Mammary epithelial cell (primary cell): ENCODE measurements at regions not wholly inside any gene's neighbourhood (a gene's known extent, or its start where the extent isn't known, plus 50 kb on each side); places are given as distances from the start of the nearest gene placed in this dataset.

Experiments used
- EZH2 ChIP-seq: IDR thresholded peaks from 2 replicates; pipeline ENCODE4 v1.6.1; 2012; ENCODE audit warnings: low read length, inconsistent platforms, borderline replicate concordance
- TF ChIP-seq, protein P1 (sequence below), 2 donors: IDR thresholded peaks in 1 of 2; conservative IDR thresholded peaks in 1 of 2; 2 replicates each; pipeline ENCODE4 v1.5.1; 2011 to 2012; ENCODE audit warnings: inconsistent platforms in 2 of 2, low read length in 2 of 2, mild to moderate bottlenecking in 2 of 2, control low read depth in 1 of 2, low read depth in 1 of 2; ENCODE audit not compliant: insufficient read depth in 1 of 2; ENCODE audit errors: extremely low read depth in 1 of 2

DNA sequence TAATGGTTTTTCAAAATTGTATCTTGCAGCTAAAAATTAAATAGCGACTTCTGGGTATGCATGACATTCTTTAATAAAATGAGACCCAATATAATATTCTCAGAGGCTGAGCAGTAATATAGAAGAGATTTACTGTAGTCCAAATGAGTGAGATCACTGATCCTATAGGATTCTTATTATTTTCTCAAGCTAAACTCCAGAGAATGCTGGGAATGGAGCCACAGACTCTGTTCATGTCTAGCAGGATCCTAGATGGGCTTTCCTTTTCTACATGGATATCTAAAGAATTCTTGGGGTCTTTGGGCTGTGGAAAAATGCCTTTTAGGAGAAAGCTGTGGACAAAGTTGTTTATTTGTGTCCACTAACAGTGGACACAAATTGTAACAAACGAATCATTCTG lies 150.7 kb upstream of the ZNF644 start:
- TF ChIP-seq, protein P1, sequence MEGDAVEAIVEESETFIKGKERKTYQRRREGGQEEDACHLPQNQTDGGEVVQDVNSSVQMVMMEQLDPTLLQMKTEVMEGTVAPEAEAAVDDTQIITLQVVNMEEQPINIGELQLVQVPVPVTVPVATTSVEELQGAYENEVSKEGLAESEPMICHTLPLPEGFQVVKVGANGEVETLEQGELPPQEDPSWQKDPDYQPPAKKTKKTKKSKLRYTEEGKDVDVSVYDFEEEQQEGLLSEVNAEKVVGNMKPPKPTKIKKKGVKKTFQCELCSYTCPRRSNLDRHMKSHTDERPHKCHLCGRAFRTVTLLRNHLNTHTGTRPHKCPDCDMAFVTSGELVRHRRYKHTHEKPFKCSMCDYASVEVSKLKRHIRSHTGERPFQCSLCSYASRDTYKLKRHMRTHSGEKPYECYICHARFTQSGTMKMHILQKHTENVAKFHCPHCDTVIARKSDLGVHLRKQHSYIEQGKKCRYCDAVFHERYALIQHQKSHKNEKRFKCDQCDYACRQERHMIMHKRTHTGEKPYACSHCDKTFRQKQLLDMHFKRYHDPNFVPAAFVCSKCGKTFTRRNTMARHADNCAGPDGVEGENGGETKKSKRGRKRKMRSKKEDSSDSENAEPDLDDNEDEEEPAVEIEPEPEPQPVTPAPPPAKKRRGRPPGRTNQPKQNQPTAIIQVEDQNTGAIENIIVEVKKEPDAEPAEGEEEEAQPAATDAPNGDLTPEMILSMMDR (conservative IDR thresholded peaks at IDR 0.05 in 1 of 2, IDR thresholded peaks at IDR 0.05 in 1 of 2; ENCODE audit: extremely low read depth in 1 of 2, insufficient read depth in 1 of 2, low read depth in 1 of 2, low read length in 2 of 2) = no peak
- no peak for TF ChIP-seq EZH2
